Activated CD8-positive, alpha-beta memory T cell treated with anti-CD3 and anti-CD28 coated beads, Interleukin-2, amount 50 U/mL, for 4 hours (primary cell): ENCODE measurements at regions not wholly inside any gene's neighbourhood (a gene's known extent, or its start where the extent isn't known, plus 50 kb on each side); places are given as distances from the start of the nearest gene placed in this dataset.

Source experiments
- DNase-seq: peaks from one replicate; pipeline ENCODE4 v3.0.0-alpha.2; 2020

DNA sequence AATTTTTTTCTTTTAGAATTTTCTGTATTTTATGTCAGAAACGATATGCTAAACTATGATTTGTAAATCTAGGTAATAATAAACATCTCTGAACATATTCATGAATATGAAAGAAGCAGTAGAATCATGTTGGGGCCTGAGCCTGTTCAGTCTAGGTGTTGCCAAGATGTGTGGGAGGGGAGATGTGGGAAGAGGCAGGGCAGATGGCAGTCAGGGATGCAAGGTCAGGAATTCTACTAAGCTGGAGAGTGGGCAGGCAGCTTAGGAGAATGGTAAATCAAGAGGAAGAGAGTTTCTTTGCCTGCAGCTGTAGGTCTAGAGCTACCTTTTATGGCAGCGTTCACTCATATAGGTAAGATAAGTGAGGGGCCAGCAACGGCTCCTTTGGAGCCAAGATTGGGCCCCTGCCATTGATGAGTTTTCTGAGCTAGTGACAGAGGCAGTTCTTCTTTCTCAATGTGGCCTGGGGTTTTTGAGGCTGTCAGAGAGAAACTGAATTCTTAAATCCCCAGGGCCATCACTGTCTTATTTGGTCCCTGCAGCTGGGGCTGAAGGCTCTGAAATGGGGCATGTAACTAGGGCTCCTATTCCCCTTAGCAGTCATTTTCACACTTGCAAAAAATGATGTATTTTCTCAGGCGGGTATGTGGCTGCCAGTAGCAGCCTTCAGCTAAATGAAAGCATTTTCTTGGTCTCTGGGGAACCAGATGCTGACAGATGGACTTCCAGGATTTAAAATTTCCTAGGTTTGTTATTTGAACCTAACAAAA lies 232.8 kb downstream of the PIK3C3 start:
- DNase-seq: no peak

DNA sequence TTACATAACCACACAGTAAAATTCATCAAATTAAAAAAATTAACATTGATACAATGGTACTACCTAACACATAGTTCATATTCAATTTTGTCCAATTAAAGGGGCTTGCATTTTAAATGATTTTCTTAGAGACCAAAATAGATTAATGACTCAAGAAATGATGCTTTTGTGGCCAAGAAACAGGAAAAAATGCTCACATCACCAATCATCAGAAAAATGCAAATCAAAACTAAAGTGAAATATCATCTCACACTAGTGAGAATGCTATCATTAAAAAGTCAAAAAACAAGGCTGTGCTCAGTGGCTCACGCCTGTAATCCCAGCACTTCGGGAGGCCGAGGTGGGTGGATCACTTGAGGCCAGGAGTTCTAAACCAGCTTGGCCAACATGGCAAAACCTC lies 235.6 kb downstream of the PIK3C3 start:
- DNase-seq: no peak

DNA sequence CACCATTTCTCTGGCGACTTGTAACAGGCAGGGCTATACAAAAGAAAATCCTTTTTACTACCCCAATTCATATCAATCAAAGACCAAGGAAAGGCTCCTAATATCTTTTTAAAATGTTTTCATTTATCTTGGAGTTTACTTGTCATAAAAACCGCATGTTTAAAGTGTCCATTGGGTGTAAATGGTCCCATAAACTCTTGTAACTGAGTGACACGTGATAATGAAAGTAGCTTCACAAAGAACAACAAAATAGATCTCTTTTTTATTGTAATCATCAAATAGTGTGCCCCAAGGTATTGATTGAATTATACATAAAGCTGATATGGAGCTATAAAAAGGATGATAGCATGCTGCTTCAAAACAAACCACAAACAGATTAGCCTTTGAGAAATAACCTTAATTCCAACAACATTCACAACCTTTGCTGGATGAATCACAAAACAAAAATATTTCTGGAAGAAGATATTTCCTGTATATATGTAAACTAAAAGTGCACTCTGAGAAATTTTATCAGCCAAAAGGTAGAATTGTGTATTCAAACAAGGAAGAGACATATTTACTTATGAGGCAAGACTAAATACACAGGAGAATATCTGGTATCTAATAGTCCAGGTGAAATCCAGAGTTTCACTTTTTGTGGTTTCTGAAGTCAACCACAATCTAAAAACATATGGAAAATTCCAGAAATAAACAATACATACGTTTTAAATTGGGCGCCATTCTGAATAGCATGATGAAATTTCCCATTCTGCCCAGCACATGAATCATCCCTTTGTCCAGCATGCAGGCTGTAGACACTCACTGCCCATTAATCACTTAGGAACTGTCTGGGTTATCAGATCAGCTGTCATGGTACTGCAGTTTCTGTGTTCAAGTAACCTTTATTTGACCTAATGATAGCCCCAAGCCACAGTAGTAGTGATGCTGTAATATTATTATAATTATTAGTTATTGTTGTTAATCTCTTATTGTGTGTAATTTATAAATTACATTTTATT lies 237.5 kb downstream of the PIK3C3 start:
- no peak for DNase-seq

DNA sequence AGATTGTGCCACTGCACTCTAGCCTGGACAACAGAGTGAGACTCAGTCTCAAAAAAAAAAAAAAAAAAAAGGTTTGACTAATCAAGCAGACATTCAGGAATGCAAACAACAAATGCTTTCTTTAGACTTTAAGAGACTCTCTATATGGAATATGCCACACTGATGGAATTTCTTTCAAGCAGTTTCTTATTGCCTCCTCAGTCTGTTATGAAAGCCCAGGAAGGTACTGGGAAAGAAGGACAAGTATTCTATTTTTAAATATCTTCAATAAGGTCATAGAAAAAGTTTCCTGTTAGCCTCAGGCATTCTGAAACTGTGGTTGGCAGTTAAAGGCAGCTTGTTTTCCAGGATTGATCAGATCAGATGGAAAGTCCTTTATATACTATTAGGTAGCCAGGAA lies 241.6 kb downstream of the PIK3C3 start:
- DNase-seq: no peak

DNA sequence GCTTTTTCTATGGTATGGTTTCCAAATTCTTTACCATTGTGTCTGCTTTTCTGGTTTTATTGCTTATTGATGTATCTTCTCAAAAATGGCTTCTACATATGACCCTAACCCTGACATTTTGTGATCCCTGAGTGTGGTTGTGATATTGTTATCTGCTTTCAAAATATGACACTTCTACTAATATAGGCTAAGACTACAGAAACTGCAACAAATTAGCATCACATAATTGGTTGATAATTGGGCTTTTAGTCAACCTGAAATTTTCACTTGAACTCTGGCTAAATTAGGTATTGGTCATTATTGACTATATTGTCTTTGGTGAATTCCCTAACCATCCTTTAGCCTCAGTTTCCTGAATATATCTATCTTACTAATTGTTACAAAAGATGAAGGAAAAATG lies 246.1 kb downstream of the PIK3C3 start:
- no peak for DNase-seq

DNA sequence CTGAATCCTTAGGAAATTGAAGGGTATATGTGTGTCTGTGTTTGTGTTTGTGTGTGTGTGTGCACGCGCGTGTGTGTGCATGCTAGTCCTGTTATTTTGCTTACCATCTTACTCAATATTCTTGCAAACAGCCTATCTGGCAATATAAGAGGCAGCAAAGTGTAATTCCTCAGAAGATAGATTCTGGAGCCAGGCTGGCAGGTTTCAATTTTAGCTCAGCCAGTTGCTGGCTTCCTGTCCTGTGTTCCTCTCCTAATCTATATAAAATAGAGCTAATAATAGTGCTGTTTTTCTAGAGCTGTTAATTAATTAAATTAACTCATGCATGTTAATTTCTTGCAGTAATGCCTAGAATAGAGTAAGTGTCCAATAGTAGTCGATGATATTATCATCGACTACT lies 256.2 kb downstream of the PIK3C3 start:
- no peak for DNase-seq

DNA sequence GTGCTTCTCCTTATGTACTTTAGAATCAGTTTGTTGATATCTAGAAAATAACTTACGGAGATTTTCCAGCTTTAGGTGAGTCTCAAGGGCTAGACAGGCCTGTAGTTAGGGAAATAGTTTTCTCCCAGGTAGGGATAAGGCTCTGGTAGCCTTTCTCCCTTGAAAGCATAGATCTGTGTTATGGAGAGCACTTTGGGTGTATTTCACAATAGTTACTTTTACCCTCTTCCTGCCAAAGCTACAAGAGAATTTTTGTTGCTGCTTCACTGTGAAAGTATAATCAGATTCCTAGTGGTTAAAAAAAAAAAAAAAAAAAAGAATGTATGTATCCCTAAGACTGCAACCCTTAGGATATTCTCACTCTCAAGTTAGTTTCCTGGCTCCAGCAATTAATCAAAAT lies 267.5 kb downstream of the PIK3C3 start:
- no peak for DNase-seq

DNA sequence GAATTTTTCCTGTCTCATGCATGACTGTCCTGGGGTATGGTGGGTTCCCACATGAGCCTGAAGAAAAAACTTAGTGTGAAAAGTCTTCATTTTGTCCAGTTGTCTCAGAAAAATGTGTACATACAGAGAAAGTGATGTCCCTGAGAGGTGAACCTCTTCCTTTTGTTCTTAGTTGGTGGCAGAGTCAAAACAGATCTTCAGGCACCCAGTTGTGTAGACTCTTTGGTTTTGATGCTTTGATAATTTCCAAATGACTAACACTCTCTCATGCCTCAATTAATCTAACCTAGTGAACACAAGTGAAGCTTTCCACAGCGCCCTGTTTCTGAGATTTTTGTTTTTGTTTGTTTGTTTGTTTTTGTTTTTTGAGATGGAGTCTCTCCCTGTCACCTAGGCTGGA lies 273.5 kb downstream of the PIK3C3 start:
- no peak for DNase-seq

DNA sequence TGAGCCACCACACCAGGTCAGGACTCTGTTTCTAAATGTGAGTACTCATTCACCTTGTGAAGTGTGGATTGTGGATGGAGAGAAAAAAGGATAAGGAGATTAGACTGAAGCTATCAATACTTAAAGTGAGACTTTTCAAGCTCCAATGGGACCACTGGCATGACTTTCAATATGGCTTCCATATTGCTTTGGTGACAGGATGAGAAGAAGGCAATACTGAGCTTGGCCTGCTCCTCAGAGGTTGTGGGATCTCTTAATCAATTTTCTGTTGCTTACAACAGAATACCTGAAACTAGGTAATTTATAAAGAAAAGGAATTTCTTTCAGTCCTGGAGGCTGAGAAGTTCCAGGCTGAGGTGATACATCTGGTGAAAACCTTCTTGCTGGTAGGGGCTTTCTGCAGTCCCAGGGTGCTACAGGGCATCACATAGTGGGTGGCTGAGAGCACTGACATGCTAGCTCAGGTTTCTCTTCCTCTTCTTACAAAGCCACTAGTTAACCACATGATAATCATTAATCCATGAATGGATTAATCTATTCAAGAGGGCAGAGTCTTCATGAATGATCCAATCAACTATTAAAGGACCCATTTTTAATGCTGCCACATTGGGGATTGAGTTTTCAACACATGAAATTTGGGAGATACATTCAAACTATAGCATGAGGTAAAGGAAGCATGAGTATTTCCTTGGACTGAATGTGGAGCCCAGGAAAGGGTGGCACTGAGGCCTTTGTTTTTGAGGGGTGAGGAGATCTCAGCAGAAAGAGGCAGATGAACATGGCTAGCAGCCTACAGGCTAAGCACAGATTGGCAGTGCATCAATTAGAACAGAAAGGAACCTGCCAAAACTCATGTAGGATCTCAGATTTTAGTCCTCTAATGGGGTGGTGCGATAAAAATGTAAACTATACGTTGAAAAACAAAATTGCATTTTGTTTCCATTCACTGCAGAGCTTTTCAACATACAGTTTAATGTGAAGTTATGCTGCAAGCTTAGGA lies 274.5 kb downstream of the PIK3C3 start:
- no peak for DNase-seq

DNA sequence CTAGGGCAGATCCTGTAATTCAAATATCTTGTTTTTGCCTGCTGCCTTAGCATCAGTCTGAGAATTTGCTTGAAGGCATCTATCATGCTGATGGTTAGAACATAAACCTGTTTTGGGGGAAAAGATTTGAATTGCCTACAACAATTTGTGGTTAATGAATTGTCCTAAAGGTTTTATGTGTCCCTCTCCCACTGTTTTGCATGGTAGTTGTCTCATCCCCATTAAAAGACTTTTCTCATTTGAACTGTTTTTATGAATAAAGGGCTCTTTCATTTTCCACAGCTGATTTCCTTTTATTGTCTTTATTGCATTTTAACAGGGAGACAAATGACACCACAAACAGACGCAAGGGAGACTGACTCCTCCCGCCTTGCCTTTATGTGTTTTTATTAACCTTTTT lies 275.6 kb downstream of the PIK3C3 start:
- DNase-seq: no peak

DNA sequence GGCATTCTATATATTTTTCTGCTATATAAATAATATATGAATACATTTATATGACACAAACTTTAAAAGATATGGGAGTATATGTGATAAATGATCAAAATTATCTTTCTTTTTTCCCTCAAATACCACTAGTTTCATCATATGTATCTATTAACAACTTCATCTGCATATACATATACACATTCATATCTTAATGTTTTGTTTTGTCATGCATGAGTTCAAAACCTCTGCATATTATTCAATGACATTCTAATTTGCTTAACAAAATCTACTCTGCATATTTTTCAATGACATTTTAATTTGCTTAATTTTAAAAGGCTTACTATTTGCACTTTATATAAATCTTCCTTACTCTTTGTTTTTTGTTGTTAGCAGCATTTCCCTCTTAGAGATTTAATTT lies 276.2 kb downstream of the PIK3C3 start:
- DNase-seq: no peak

DNA sequence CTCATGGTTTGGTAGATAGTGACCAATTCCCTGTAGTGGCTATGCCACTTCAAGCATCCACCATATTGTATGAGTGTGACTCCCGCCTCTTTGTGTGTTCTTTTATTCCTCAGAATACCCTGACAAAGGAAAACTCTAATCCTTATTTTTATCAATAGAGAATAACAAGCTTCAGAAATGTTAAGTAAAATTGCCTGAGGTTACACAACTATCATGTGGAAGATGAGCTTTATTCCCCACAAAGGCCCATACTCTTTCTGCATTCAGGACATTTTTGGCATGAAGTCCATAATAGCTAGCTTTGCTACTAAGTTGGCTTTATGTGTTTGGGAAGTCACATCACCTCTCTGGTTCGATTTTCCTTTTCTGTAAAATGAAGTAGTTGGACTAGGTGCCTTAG lies 276.8 kb downstream of the PIK3C3 start:
- no peak for DNase-seq

DNA sequence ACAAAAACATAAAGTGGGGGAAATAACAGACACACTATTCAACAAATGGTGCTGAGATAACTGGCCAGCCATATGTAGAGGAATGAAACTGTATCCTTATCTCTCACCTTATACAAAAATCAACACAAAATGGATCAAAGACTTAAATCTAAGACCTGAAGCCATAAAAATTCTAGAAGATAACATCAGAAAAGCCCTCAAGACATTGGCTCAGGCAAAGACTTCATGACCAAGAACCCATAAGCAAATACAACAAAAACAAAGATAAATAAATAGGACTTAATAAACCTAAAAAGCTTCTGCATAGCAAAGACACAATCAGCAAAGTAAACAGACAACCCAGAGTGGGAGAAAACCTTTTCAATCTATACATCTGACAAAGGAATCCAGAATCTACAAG lies 278.9 kb downstream of the PIK3C3 start:
- no peak for DNase-seq

DNA sequence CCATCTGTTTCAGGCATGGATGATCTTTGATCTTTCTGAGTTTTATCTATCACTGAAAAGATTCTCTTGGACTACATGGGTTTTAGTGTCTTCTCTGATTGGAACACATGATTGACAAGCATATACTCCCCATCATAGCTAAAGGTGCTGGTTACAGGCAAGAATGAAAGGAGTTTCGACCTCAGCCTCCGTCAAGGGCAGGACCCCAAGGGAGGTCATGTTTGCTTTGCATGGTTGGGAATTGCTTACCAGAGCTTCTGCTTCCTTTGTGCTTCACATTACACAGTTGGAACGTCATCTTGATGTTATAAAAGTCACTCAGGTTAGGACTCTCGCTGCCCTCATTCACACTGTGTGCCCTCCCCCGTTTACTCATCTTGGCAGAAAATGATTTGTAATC lies 287.7 kb downstream of the PIK3C3 start:
- no peak for DNase-seq

DNA sequence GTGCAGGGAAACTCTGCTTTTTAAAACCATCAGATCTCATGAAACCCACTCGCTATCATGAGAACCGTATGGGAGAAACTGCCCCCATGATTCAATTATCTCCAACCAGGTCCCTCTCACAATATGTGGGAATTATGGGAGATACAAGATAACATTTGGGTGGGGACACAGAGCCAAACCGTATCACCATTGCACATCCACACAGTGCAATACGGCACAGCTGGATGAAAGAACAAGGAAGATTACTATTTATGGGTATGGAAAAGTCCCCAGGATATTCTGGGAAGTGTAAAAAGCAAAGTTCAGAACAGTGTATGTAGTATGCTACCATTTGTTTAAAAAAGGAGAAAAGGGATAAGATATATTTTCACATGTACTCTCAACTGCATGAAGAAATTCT lies 290.1 kb downstream of the PIK3C3 start:
- DNase-seq: no peak

DNA sequence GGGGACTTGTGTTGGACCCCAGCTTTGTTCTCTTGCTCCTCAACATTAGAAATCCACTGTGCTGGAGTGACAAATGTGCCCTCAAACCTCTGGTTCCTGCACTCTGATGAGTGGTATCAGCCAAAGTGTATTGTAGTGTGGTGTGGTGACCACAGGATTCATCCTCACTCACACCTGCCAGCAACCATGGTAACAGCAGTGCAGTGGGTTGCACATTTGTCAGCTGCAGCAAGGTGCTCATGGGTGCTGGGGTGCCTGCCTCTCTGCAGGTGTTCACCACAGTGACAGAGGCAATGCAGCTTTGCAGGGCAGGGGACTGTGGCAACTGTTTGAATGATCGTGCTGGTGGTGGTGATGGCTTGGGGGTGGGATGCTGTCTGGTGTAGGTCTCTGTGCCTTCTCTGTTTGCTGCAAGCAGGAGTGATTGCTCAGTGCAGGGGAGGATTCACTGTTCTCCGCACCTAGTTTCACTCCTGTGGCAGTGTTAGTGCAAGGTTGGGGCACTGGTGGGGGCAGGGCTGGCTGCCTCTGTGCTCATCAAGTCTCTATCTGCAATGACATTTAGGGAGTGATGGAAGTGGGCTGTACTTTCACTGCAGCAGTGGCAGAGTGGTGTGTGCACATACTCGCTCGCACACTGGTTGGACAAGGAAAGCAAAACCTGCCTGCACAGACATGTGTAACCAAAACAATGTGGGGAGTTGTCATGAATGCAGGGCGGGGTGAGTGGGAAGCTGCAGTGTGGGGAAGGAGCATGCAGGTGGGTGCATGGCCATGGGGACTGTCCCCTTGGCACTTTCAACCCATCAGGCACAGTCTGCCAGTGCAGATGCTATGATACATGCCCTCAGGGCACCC lies 301.1 kb downstream of the PIK3C3 start:
- DNase-seq: no peak

DNA sequence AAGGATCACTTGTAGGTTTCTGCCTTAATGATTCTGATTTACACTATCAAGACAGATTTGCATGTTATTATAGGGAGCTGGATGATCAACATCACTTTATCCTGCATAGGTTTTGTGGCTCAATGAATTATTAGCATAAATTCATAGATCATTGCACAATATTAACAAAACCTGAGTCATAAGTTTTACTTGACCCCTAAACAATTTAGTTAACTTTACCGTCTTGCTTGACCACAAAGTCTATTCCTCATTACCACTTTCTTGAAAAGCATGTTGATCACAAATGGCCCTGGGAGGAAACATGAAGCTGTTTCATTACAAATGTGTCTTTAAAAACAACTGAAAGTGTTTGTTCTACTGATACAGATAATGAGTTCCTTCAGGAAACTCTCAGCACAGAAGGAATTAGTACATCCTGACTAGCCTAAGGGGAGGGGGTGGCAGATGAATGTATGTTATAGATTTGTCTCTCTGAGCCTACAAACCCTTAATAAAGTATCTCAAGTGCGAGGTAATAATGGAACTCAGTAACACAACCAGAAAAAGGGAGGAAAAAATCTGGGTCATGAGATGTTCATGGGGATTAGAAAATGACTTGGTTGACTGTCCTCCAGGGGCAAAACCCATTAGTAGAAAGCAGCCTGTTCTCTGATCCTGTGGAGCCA lies 303.4 kb downstream of the PIK3C3 start:
- no peak for DNase-seq

DNA sequence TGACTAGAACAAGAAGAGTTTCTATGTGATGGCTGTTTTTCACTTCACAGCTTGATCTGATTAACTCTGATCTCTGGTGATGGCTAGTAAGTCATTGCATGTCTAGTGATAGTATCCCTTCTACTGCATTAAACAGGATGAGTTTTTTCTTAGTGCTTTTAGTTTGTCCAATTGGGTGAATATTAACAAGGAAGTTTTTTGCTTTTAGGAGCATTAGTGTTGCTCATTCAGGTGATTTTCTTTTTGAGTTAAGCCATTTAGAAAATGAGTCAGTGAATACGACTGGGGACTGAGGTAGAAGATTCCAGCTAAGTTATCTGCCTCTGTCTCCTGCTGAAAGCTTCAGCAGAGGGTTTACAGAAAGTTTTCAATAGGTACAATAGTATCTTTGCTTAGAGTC lies 306.7 kb downstream of the PIK3C3 start:
- DNase-seq: no peak

DNA sequence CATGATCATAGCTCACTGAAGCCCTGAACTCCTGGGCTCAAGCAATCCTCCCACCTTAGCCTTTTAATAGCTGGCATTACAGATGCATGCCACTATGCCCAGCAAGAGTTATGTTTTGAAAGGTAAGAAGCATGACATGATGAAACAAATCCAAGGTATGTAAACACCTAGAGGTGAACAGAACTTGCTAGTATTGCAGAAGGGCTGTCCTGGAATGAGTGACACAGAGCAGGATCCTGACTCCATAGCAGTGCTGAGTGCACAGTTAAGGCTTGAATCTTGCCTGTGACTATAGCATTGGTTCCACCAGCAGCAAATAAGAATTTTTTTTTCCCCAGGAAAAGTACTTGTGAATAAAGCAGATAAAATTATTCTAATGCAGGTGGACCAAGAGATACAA lies 309.5 kb downstream of the PIK3C3 start:
- no peak for DNase-seq

DNA sequence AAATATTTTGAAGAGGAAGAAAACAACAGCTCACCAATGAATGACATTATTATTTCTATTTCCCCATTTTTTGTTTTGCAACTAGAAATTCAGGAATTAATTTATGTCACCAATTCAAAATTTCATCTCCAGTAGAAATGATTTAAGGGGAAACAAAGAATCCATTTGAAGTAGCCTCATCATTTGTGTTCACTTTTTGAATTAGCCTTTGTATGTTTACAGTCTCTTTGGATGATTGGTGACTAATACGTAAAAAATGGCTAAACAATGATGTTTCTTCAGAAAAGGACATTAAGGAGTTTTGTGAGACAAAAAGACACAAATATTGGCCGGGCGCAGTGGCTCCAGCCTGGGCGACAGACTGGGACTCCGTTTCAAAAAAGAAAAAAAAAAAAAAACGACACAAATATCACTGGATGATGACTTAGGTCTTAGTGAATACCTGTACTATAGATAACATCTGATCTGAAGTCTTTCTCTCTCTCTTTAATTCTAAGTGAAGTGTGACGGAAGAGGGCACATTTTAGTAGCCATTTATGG lies 313.2 kb downstream of the PIK3C3 start:
- DNase-seq: no peak

DNA sequence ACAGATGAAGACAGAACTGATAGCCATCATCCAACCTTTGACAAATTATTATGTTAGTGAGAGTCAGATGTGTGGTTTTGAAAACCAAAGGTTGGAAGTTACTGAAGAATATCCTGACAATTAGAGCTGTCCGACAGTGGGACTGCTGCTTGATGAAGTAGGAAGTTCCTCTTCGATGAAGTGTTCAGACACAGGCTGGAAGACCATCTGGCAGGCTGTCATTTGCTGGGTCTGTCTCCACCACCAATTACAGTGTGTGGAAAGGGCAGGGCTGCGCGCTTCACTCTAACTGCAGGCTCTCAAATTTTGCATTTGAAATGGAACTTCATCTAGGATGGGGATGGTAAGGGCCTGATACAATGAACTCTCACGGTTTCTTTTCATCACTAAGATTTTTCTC lies 313.8 kb downstream of the PIK3C3 start:
- DNase-seq: no peak
